PC-9 (cell line): ENCODE measurements at regions not wholly inside any gene's neighbourhood (a gene's known extent, or its start where the extent isn't known, plus 50 kb on each side); places are given as distances from the start of the nearest gene placed in this dataset.

ENCODE experiments used
- BruUV-seq: library from RNA; stranded (reverse); fragments of 400-500 nt; replicated peaks from 2 replicates; lab custom pipeline; 2021; lab: Mats Ljungman, UMichigan
- CTCF ChIA-PET: fragments of 300-600 bp; sonication (Branson Sonifier 250); formaldehyde crosslinking; loops from one replicate; lab custom pipeline; 2022; ENCODE audit warnings: antibody characterized with exemption; lab: Charles Lee
- POLR2A ChIA-PET: fragments of 300-600 bp; sonication (Branson Sonifier 250); formaldehyde crosslinking; loops from one replicate; lab custom pipeline; 2022; ENCODE audit warnings: antibody characterized with exemption; ENCODE audit not compliant: unreplicated experiment; lab: Charles Lee
- DNase-seq, 2 experiments: peaks; one replicate each; pipeline versions ENCODE4 v3.0.0 to v3.0.0-alpha.2; 2015 to 2022; ENCODE audit warnings: mixed read lengths in 1 of 2
- H2AFZ ChIP-seq: fragments of 200-600 bp; sonication (generic); 2 replicates; pipeline ENCODE4 v1.8.1; 2017; ENCODE audit warnings: antibody characterized with exemption
- H3F3A ChIP-seq: fragments of 200-600 bp; sonication (generic); 2 replicates; pipeline ENCODE4 v1.8.1; 2017; ENCODE audit warnings: antibody characterized with exemption, mild to moderate bottlenecking, low read depth; ENCODE audit not compliant: insufficient read depth
- H3K27ac ChIP-seq: fragments of 200-600 bp; sonication (generic); 2 replicates; pipeline ENCODE4 v1.6.1; 2016; ENCODE audit warnings: mixed run types
- H3K27me3 ChIP-seq: fragments of 200-600 bp; sonication (generic); 2 replicates; pipeline ENCODE4 v1.6.1; 2016; ENCODE audit warnings: low read depth, mixed run types; ENCODE audit not compliant: insufficient read depth
- H3K36me3 ChIP-seq: fragments of 200-600 bp; sonication (generic); 2 replicates; pipeline ENCODE4 v1.6.1; 2016; ENCODE audit warnings: low read depth, mixed run types
- H3K4me1 ChIP-seq: fragments of 200-600 bp; sonication (generic); replicated peaks from 2 replicates; pipeline ENCODE4 v1.6.1; 2016; ENCODE audit warnings: mixed run types; ENCODE audit not compliant: insufficient read depth
- H3K4me2 ChIP-seq: fragments of 200-600 bp; sonication (generic); 2 replicates; pipeline ENCODE4 v1.6.1; 2017; ENCODE audit warnings: mixed run types
- H3K4me3 ChIP-seq: fragments of 200-600 bp; sonication (generic); 2 replicates; pipeline ENCODE4 v1.6.1; 2016; ENCODE audit warnings: mixed run types
- H3K79me2 ChIP-seq: fragments of 200-600 bp; sonication (generic); 2 replicates; pipeline ENCODE4 v1.6.1; 2017; ENCODE audit warnings: low read depth, mixed run types
- H3K9me2 ChIP-seq: fragments of 200-600 bp; sonication (generic); 2 replicates; pipeline ENCODE4 v1.8.1; 2017; ENCODE audit warnings: mild to moderate bottlenecking; ENCODE audit not compliant: insufficient read depth
- H3K9me3 ChIP-seq: fragments of 200-600 bp; sonication (generic); 2 replicates; pipeline ENCODE4 v1.8.1; 2016; ENCODE audit warnings: low read depth; ENCODE audit not compliant: insufficient read depth
- H4K20me1 ChIP-seq: fragments of 200-600 bp; sonication (generic); 2 replicates; pipeline ENCODE4 v1.8.1; 2017; ENCODE audit not compliant: insufficient read depth
- EZH2 ChIP-seq: fragments of 200-600 bp; sonication (generic); IDR thresholded peaks from 2 replicates; pipeline ENCODE4 v1.8.0; 2017; ENCODE audit warnings: antibody characterized with exemption, low read depth
- intact Hi-C: fragments of 100-400 bp; cut with micrococcal nuclease; formaldehyde crosslinking; loops from one replicate; pipeline ENCODE4 v1.10.0; 2022; ENCODE audit not compliant: unreplicated experiment
- TF ChIP-seq, protein P1 (sequence below): fragments of 200-600 bp; sonication (generic); conservative IDR thresholded peaks from 2 replicates; pipeline ENCODE4 v1.6.1; 2017; ENCODE audit warnings: mixed run types, antibody characterized with exemption, mild to moderate bottlenecking, moderate library complexity

GRCh38 chr10:118920206-118920605 is 109.3 kb upstream of the NANOS1 start:
- Histone ChIP-seq H3K4me2 (no peak overlapping the region), H3K79me2 (no peaks in the 10 kb centered on the region), H3K4me3 (no peak overlapping the region), H3F3A (0 out of 2 replicates have a peak, but pooled peaks cover 3% of the 10 kb centered on the region), H3K27ac (no peak overlapping the region), H2AFZ (no peak overlapping the region), H3K9me3 (no peaks in the 10 kb centered on the region), H3K27me3 (no peaks in the 10 kb centered on the region), H3K36me3 (no peaks in the 10 kb centered on the region), H3K9me2 (no peaks in the 10 kb centered on the region), H3K4me1 (peaks cover 17% of the 10 kb centered on the region), H4K20me1 (no peaks in the 10 kb centered on the region)
- intact Hi-C loops = no loop called here
- ChIA-PET POLR2A (no interaction called here), CTCF (interaction anchor here (0.6 kb wide), 1 partner anchor 37 kb away, joined by 6 read pairs; no protein-coding TSS in a partner anchor)
- no peak for DNase-seq
- TF ChIP-seq, protein P1, sequence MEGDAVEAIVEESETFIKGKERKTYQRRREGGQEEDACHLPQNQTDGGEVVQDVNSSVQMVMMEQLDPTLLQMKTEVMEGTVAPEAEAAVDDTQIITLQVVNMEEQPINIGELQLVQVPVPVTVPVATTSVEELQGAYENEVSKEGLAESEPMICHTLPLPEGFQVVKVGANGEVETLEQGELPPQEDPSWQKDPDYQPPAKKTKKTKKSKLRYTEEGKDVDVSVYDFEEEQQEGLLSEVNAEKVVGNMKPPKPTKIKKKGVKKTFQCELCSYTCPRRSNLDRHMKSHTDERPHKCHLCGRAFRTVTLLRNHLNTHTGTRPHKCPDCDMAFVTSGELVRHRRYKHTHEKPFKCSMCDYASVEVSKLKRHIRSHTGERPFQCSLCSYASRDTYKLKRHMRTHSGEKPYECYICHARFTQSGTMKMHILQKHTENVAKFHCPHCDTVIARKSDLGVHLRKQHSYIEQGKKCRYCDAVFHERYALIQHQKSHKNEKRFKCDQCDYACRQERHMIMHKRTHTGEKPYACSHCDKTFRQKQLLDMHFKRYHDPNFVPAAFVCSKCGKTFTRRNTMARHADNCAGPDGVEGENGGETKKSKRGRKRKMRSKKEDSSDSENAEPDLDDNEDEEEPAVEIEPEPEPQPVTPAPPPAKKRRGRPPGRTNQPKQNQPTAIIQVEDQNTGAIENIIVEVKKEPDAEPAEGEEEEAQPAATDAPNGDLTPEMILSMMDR = no peak
- TF ChIP-seq EZH2 = no peak
- no TSS peak for BruUV-seq

- Histone ChIP-seq H3F3A (0 out of 2 replicates have a peak, but pooled peaks cover 3% of the 10 kb centered on the region), H4K20me1 (no peaks in the 10 kb centered on the region), H3K36me3 (no peaks in the 10 kb centered on the region), H3K79me2 (no peaks in the 10 kb centered on the region), H3K4me2 (no peak overlapping the region), H3K27me3 (no peaks in the 10 kb centered on the region), H3K4me1 (peaks cover 17% of the 10 kb centered on the region), H3K9me3 (no peaks in the 10 kb centered on the region), H3K27ac (no peak overlapping the region), H2AFZ (no peak overlapping the region), H3K9me2 (no peaks in the 10 kb centered on the region), H3K4me3 (no peak overlapping the region)
- TF ChIP-seq, protein P1 = no peak
- no peak for TF ChIP-seq EZH2
- ChIA-PET CTCF (no interaction called here), POLR2A (no interaction called here)
- DNase-seq = no peak
- no TSS peak for BruUV-seq
- intact Hi-C loops = no loop called here
These were observed 107.3 kb upstream of the NANOS1 start for GRCh38 chr10:118922226-118922625.

- ChIA-PET CTCF (no interaction called here), POLR2A (no interaction called here)
- intact Hi-C loops = no loop called here
- no peaks in the 10 kb centered on the region for H3K27me3 ChIP-seq
- no peak overlapping the region for H3K27ac ChIP-seq
- no TSS peak for BruUV-seq
- H4K20me1 ChIP-seq = no peaks in the 10 kb centered on the region
- no peaks in the 10 kb centered on the region for H3K79me2 ChIP-seq
- no peaks in the 10 kb centered on the region for H3K9me2 ChIP-seq
- TF ChIP-seq, protein P1 = no peak
- no peak for TF ChIP-seq EZH2
- H3K9me3 ChIP-seq = no peaks in the 10 kb centered on the region
- DNase-seq = no peak
- H3F3A ChIP-seq = 0 out of 2 replicates have a peak, but pooled peaks cover 3% of the 10 kb centered on the region
- H3K4me2 ChIP-seq = no peak overlapping the region
- no peak overlapping the region for H3K4me3 ChIP-seq
- H2AFZ ChIP-seq = no peak overlapping the region
- no peaks in the 10 kb centered on the region for H3K36me3 ChIP-seq
- H3K4me1 ChIP-seq = peaks cover 14% of the 10 kb centered on the region
These were observed 106.5 kb upstream of the NANOS1 start for GRCh38 chr10:118922972-118923371.
